22Rv1 (cell line): ENCODE measurements at regions not wholly inside any gene's neighbourhood (a gene's known extent, or its start where the extent isn't known, plus 50 kb on each side); places are given as distances from the start of the nearest gene placed in this dataset.

Experiments
- H3K27ac ChIP-seq: fragments of 450-650 bp; 2 replicates; pipeline ENCODE4 v1.5.1; 2017
- CTCF ChIP-seq: fragments of 450-650 bp; IDR thresholded peaks from 2 replicates; pipeline ENCODE4 v1.5.1; 2017; ENCODE audit warnings: mild to moderate bottlenecking
- ZFX ChIP-seq: fragments of 450-650 bp; IDR thresholded peaks from 2 replicates; pipeline ENCODE4 v1.6.1; 2017; ENCODE audit warnings: antibody characterized with exemption, borderline replicate concordance

DNA sequence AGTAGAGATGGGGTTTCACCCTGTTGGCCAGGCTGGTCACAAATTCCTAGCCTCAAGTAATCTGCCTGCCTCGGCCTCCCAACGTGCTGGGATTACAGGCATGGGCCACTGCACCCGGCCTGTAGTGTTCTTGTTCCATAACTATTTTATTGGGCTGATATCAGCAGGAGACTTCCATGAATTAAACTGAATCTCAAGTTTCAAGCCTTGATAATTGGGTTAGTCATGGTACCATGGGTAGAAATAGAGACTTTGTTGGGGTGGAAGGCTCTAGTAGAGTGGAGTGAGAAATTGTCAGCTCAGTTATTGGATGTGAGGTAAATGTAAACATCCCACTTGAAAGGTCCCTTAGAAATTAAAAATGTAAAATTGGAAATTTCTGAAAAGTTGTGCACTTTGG lies 419.1 kb downstream of the ADGRL2 start:
- no peak overlapping the region for H3K27ac ChIP-seq
- TF ChIP-seq ZFX (no peak), CTCF (no peak)

GRCh38 chr1:82218846-82219245 lies 418.1 kb downstream of the ADGRL2 start:
- TF ChIP-seq ZFX, result no peak
- no peak for TF ChIP-seq CTCF
- H3K27ac ChIP-seq, result no peak overlapping the region

DNA sequence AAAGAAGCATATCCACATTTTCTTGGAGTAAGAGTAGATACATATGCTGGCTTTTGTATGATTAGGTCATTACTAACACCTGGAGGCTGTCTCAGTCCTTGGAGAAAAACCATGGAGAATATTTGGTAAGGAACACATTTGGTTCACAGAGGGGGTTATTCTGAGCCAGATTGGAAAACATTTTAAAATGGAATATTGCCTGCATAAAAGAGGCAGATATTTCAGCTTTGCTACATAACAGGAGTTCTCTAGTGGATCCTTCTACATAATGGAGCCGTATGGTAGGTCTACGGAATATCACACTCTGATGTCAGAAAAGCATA lies 415.1 kb downstream of the ADGRL2 start:
- H3K27ac ChIP-seq, result no peak overlapping the region
- TF ChIP-seq ZFX, result no peak

GRCh38 chr1:82215056-82215852 lies 414.5 kb downstream of the ADGRL2 start:
- TF ChIP-seq ZFX, result no peak
- TF ChIP-seq CTCF, result no peak
- no peak overlapping the region for H3K27ac ChIP-seq

DNA sequence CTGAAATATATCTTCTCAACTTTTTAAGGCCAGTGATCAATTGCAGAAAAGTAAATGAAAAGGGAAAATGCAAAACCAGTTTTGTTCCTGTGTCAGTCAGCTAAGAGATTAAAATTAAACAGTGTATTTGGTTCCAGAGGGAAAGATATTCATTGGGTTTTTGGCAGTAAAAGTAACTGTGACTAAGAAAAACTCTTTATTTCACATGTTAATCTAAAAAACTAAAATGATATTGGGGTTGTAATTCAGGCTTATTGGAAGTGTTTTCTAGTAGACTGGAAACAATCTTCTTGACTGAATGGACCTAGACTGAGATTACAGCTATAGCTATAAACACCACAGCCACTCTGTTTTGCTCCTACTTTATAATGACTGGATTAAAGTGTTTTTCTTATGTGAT lies 413.9 kb downstream of the ADGRL2 start:
- H3K27ac ChIP-seq, result no peak overlapping the region
- TF ChIP-seq ZFX (no peak), CTCF (no peak)

GRCh38 chr1:82197606-82198005 lies 396.9 kb downstream of the ADGRL2 start:
- H3K27ac ChIP-seq, result no peak overlapping the region
- TF ChIP-seq CTCF (no peak), ZFX (no peak)

- H3K27ac ChIP-seq, result no peak overlapping the region
- TF ChIP-seq ZFX, result no peak
- TF ChIP-seq CTCF, result no peak
Observed at GRCh38 chr1:82195245-82195644, 394.5 kb downstream of the ADGRL2 start.

- TF ChIP-seq CTCF (no peak), ZFX (no peak)
- no peak overlapping the region for H3K27ac ChIP-seq
Observed at GRCh38 chr1:82185084-82185483, 384.4 kb downstream of the ADGRL2 start.
